K562 (cell line): ENCODE measurements at regions not wholly inside any gene's neighbourhood (a gene's known extent, or its start where the extent isn't known, plus 50 kb on each side); places are given as distances from the start of the nearest gene placed in this dataset.
A peak's percentile ranks its signal among the peaks of the same experiment; 100 is the strongest.

Source experiments
- ATAC-seq: fragments of 200-7000 bp; cut with Tn5 transposase; 3 replicates; pipeline ENCODE4 v1.9.1; 2020; ENCODE audit warnings: moderate library complexity
- BruUV-seq: library from RNA; stranded (reverse); fragments of 400-500 nt; replicated peaks from 2 replicates; lab custom pipeline; 2021; lab: Mats Ljungman, UMichigan
- CTCF ChIA-PET: fragments of 300-600 bp; formaldehyde crosslinking; extraction: SDS; loops from one replicate; lab custom pipeline; 2021; ENCODE audit warnings: low intra/inter-chr PET ratio; lab: Yijun Ruan, JAX
- POLR2A ChIA-PET: fragments of 300-600, 350-650 bp; sonication (Branson Sonifier 250); formaldehyde crosslinking; extraction: SDS; loops from one replicate; lab custom pipeline; 2021; ENCODE audit warnings: antibody characterized with exemption, inconsistent platforms; lab: Yijun Ruan, JAX
- DNase-seq, 4 experiments: peaks; one replicate each; pipeline versions ENCODE4 v3.0.0 to v3.0.0-alpha.2; 2011 to 2018; ENCODE audit warnings: low spot score in 3 of 4, mixed read lengths in 3 of 4; ENCODE audit errors: extremely low read depth in 1 of 4
- FAIRE-seq: peaks from 2 replicates; lab custom pipeline; 2011; peaks lifted over from hg19 to GRCh38; lab: Jason Lieb, UNC
- H2AFZ ChIP-seq: 2 replicates; pipeline ENCODE4 v1.6.0; 2011; ENCODE audit warnings: low read depth, low read length, control low read depth, inconsistent platforms
- H3K27ac ChIP-seq: fragments of 200-600 bp; 3 replicates; pipeline ENCODE4 v1.8.0; 2011; ENCODE audit warnings: low read depth, mild to moderate bottlenecking, control low read depth, inconsistent platforms, low read length, moderate library complexity, mixed read lengths; ENCODE audit errors: extremely low read depth
- H3K27me3 ChIP-seq, 2 experiments: fragments of 300-600 bp in 1 of 2; 2 replicates in 1 of 2; 3 replicates in 1 of 2; pipeline versions ENCODE4 v1.6.0 to v1.8.0; 2011; ENCODE audit warnings: inconsistent platforms in 2 of 2, low read length in 2 of 2, mild to moderate bottlenecking in 1 of 2, mixed read lengths in 1 of 2, moderate library complexity in 1 of 2; ENCODE audit not compliant: control insufficient read depth in 2 of 2, insufficient read depth in 2 of 2
- H3K36me3 ChIP-seq: fragments of 300-600 bp; 3 replicates; pipeline ENCODE4 v1.8.0; 2011; ENCODE audit warnings: mild to moderate bottlenecking, low read length, inconsistent platforms; ENCODE audit not compliant: control insufficient read depth, insufficient read depth
- H3K4me1 ChIP-seq, 2 experiments: fragments of 200-600 bp in 1 of 2; replicated peaks in 1 of 2; 2 replicates in 1 of 2; 3 replicates in 1 of 2; pipeline versions ENCODE4 v1.5.1 to v1.8.0; 2011; ENCODE audit warnings: inconsistent platforms in 2 of 2, low read length in 2 of 2, mild to moderate bottlenecking in 1 of 2, mixed read lengths in 1 of 2, moderate library complexity in 1 of 2; ENCODE audit not compliant: control insufficient read depth in 2 of 2, insufficient read depth in 2 of 2
- H3K4me2 ChIP-seq: 2 replicates; pipeline ENCODE4 v1.6.1; 2011; ENCODE audit warnings: low read length, control low read depth, inconsistent platforms, mixed read lengths; ENCODE audit not compliant: insufficient read depth
- H3K4me3 ChIP-seq: fragments of 200-600 bp; sonication (generic), shearing (Covaris generic); 2 replicates; pipeline ENCODE4 v1.5.1; 2016; ENCODE audit warnings: control low read depth, inconsistent platforms
- H3K79me2 ChIP-seq: fragments of 200-600 bp; 3 replicates; pipeline ENCODE4 v1.8.0; 2011; ENCODE audit warnings: low read length, inconsistent platforms; ENCODE audit not compliant: control insufficient read depth, insufficient read depth
- H3K9ac ChIP-seq, 2 experiments: 2 replicates each; pipeline versions ENCODE4 v1.6.0 to v1.6.1; 2011; ENCODE audit warnings: low read depth in 2 of 2, low read length in 2 of 2, control low read depth in 1 of 2, inconsistent platforms in 1 of 2, mild to moderate bottlenecking in 1 of 2, mixed read lengths in 1 of 2; ENCODE audit not compliant: insufficient read depth in 1 of 2
- H3K9me1 ChIP-seq: one replicate; pipeline ENCODE4 v1.6.0; 2011; ENCODE audit warnings: inconsistent platforms, mild to moderate bottlenecking, low read length, moderate library complexity; ENCODE audit not compliant: control insufficient read depth, insufficient read depth
- H3K9me3 ChIP-seq: replicated peaks from 2 replicates; pipeline ENCODE4 v1.5.1; 2011; ENCODE audit warnings: low read depth, low read length, inconsistent platforms; ENCODE audit not compliant: control insufficient read depth, insufficient read depth
- H4K20me1 ChIP-seq: replicated peaks from 2 replicates; pipeline ENCODE4 v1.6.1; 2011; ENCODE audit warnings: low read length, inconsistent platforms, mixed read lengths; ENCODE audit not compliant: control insufficient read depth, insufficient read depth
- ATF1 ChIP-seq, 2 experiments: fragments of 450-650 bp in 1 of 2; IDR thresholded peaks; 2 replicates each; pipeline ENCODE4 v1.6.1; 2016; ENCODE audit warnings: missing compliant biosample characterization in 1 of 2, missing genetic modification characterization in 1 of 2
- ATF4 ChIP-seq: fragments of 450-650 bp; formaldehyde crosslinking; IDR thresholded peaks from 2 replicates; pipeline ENCODE4 v1.4.0; 2022; ENCODE audit warnings: mild to moderate bottlenecking, moderate library complexity
- CC2D1A ChIP-seq: fragments of 450-650 bp; IDR thresholded peaks from 2 replicates; pipeline ENCODE4 v1.6.1; 2017; ENCODE audit warnings: mild to moderate bottlenecking
- GTF2A2 ChIP-seq: IDR thresholded peaks from 2 replicates; pipeline ENCODE4 v1.6.1; 2016; ENCODE audit warnings: mild to moderate bottlenecking, missing genetic modification characterization, missing compliant biosample characterization
- HIVEP1 ChIP-seq: fragments of 250-450 bp; sonication (Bioruptor Pico); IDR thresholded peaks from 2 replicates; pipeline ENCODE4 v1.4.0; 2020; ENCODE audit warnings: mild to moderate bottlenecking
- ILF3 ChIP-seq: fragments of 450-650 bp; IDR thresholded peaks from 2 replicates; pipeline ENCODE4 v1.6.1; 2018; ENCODE audit warnings: antibody characterized with exemption, mild to moderate bottlenecking, moderate library complexity, borderline replicate concordance
- JUND ChIP-seq, 2 experiments: IDR thresholded peaks; 2 replicates in 1 of 2; 3 replicates in 1 of 2; pipeline ENCODE4 v1.6.1; 2011; ENCODE audit warnings: borderline replicate concordance in 2 of 2, low read depth in 2 of 2, low read length in 2 of 2, improper control_type of control experiment in 1 of 2, missing biosample characterization in 1 of 2, missing genetic modification characterization in 1 of 2, missing genetic modification reagents in 1 of 2
- KDM1A ChIP-seq, 2 experiments: fragments of 450-650 bp; IDR thresholded peaks; 2 replicates each; pipeline ENCODE4 v1.6.1; 2016; ENCODE audit warnings: mild to moderate bottlenecking in 2 of 2
- LCOR ChIP-seq: sonication (generic); formaldehyde crosslinking; IDR thresholded peaks from 2 replicates; pipeline ENCODE4 v1.8.0; 2022; ENCODE audit warnings: mild to moderate bottlenecking, missing genetic modification reagents
- MEIS2 ChIP-seq: fragments of 450-650 bp; IDR thresholded peaks from 2 replicates; pipeline ENCODE4 v1.6.1; 2014; ENCODE audit warnings: mild to moderate bottlenecking; ENCODE audit not compliant: partially characterized antibody
- NCOA4 ChIP-seq: fragments of 450-650 bp; IDR thresholded peaks from 2 replicates; pipeline ENCODE4 v1.6.1; 2018; ENCODE audit warnings: mild to moderate bottlenecking; ENCODE audit not compliant: partially characterized antibody
- NFYB ChIP-seq: IDR thresholded peaks from 2 replicates; pipeline ENCODE4 v1.6.1; 2011; ENCODE audit warnings: mild to moderate bottlenecking, moderate library complexity; ENCODE audit not compliant: insufficient read length; ENCODE audit errors: extremely low read depth
- RFX1 ChIP-seq: fragments of 450-650 bp; IDR thresholded peaks from 2 replicates; pipeline ENCODE4 v1.6.1; 2016; ENCODE audit warnings: mild to moderate bottlenecking, moderate library complexity
- RFX5 ChIP-seq: IDR thresholded peaks from 2 replicates; pipeline ENCODE4 v1.6.1; 2011; ENCODE audit warnings: low read depth, mild to moderate bottlenecking, improper control_type of control experiment, low read length
- STAG1 ChIP-seq: sonication (generic); formaldehyde crosslinking; IDR thresholded peaks from 2 replicates; pipeline ENCODE4 v1.5.0; 2020; ENCODE audit warnings: missing genetic modification reagents, borderline replicate concordance
- THAP12 ChIP-seq: fragments of 250-450 bp; sonication (Bioruptor Pico); IDR thresholded peaks from 2 replicates; pipeline ENCODE4 v1.9.0; 2021; ENCODE audit warnings: mild to moderate bottlenecking, inconsistent platforms
- WGBS: fragments of 100-300 bp; shearing (Covaris generic); methylation state at CpG from one replicate; pipeline ENCODE4 v1.1.6; 2016; ENCODE audit warnings: low coverage, mixed read lengths; ENCODE audit not compliant: insufficient coverage; ENCODE audit errors: missing lambda C conversion rate; 5-methylcytosine and 5-hydroxymethylcytosine counted together
- in situ Hi-C: fragments of 300-500 bp; cut with MboI; formaldehyde crosslinking; loops from 4 replicates; pipeline ENCODE4 v1.15.0; 2018; ENCODE audit warnings: inconsistent platforms, mixed read lengths
- intact Hi-C: fragments of 100-400 bp; cut with micrococcal nuclease; formaldehyde crosslinking; loops from 2 replicates; pipeline ENCODE4 v1.14.2; 2022

DNA sequence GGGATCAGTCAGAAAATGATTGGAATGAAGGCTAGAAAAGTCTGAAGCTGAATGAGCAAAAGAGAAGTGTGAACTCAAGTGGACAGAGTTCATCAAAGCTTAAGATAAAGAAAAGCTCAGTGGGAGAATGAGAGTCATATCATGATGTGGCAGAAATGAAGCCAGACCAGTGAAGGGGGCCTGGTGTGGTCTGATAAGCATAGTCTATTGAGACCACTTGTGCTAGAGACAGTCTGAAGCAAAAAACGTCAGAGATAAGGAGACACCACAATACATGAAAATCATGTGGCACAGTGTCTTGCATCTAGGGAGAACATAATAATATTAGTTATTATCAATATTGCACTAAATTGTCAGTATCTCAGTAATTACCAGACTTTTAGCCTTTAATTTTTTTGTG lies 601.5 kb downstream of the UTRN start:
- in situ Hi-C loops (no loop called here), intact Hi-C loops (loop anchor here (2.0 kb wide), 1 partner anchor 302 kb away; no protein-coding TSS in a partner anchor)
- Histone ChIP-seq H3K4me2 (peak overlapping the region; percentile 45; the same call in 1 of the 2 replicates), H3K9me1 (no peaks in the 10 kb centered on the region), H4K20me1 (no peaks in the 10 kb centered on the region), H3K4me3 (no peak overlapping the region), H3K79me2 (no peaks in the 10 kb centered on the region), H3K27ac (no peak overlapping the region), H2AFZ (no peak overlapping the region), H3K36me3 (no peaks in the 10 kb centered on the region), H3K9me3 (no peaks in the 10 kb centered on the region), H3K9ac (no peak overlapping the region), H3K27me3 (no peaks in the 10 kb centered on the region; a peak in 1 of 5 replicates), H3K4me1 (peaks cover 5 to 14% of the 10 kb centered on the region in 2 experiments; a peak in 2 of 5 replicates)
- ATAC-seq, result peak; percentile 94
- ChIA-PET CTCF (interaction anchor here (0.6 kb wide), 1 partner anchor 55 kb away, joined by 3 read pairs; no protein-coding TSS in a partner anchor), POLR2A (interaction anchor here (0.6 to 0.9 kb wide), 3 partner anchors 22 to 594 kb away, joined by 3 read pairs; no protein-coding TSS in a partner anchor)
- FAIRE-seq, result peak; percentile 88
- 0% methylated on average over 1 of the region's 1 CpG for WGBS
- peak; percentile 65 to 92 (median 78) for DNase-seq
- BruUV-seq, result no TSS peak
- TF ChIP-seq HIVEP1 (CRISPR knock-in tag) (0 out of 2 replicates have a peak, but pooled peaks have one; percentile 27), ATF1 (CRISPR knock-in tag; IDR thresholded peaks at IDR 0.05) (no peak), ATF1 (tag; IDR thresholded peaks at IDR 0.05) (peak; percentile 93), CC2D1A (peak; percentile 99), RFX5 (no peak), LCOR (CRISPR knock-in tag) (peak; percentile 43; the same call in 1 of the 2 replicates), KDM1A (IDR thresholded peaks at IDR 0.05) (peak; percentile 92 to 94), ATF4 (CRISPR knock-in tag) (peak; percentile 82; the same call in 1 of the 2 replicates), RFX1 (no peak), THAP12 (CRISPR knock-in tag) (no peak), JUND (IDR thresholded peaks at IDR 0.05; ENCODE audit: borderline replicate concordance, low read depth, low read length) (peak; percentile 78), JUND (tag; IDR thresholded peaks at IDR 0.05; ENCODE audit: borderline replicate concordance, low read depth, low read length) (no peak; the same call in 2 of the 3 replicates), GTF2A2 (tag) (no peak), ILF3 (peak; percentile 63; the same call in 1 of the 2 replicates), STAG1 (CRISPR knock-in tag) (no peak), NCOA4 (peak; percentile 91), MEIS2 (peak; percentile 64), NFYB (no peak)
